Endothelial cell of umbilical vein (primary cell): ENCODE measurements at regions not wholly inside any gene's neighbourhood (a gene's known extent, or its start where the extent isn't known, plus 50 kb on each side); places are given as distances from the start of the nearest gene placed in this dataset.

Source experiments
- BruUV-seq: library from RNA; stranded (reverse); fragments of 400-500 nt; replicated peaks from 2 replicates; lab custom pipeline; 2021; lab: Mats Ljungman, UMichigan
- CTCF ChIA-PET: fragments of 300-600, 350-600 bp; sonication (Branson Sonifier 250); formaldehyde crosslinking; loops from one replicate; lab custom pipeline; 2021; ENCODE audit warnings: antibody characterized with exemption, inconsistent platforms; lab: Charles Lee
- POLR2A ChIA-PET: fragments of 300-600, 350-600 bp; sonication (Branson Sonifier 250); formaldehyde crosslinking; loops from one replicate; lab custom pipeline; 2021; ENCODE audit warnings: antibody characterized with exemption, inconsistent platforms; lab: Charles Lee
- DNase-seq: peaks from one replicate; pipeline ENCODE4 v3.0.0-alpha.2; 2011; ENCODE audit warnings: low read depth, low spot score
- FAIRE-seq: peaks from 2 replicates; lab custom pipeline; 2011; peaks lifted over from hg19 to GRCh38; lab: Jason Lieb, UNC
- H2AFZ ChIP-seq: 2 replicates; pipeline ENCODE4 v1.6.0; 2012; ENCODE audit warnings: low read depth, low read length, control low read depth, inconsistent platforms
- H3K27ac ChIP-seq: 2 replicates; pipeline ENCODE4 v1.5.1; 2011; ENCODE audit warnings: low read depth, mild to moderate bottlenecking, control low read depth, low read length, moderate library complexity; ENCODE audit not compliant: insufficient read depth
- H3K27me3 ChIP-seq, 2 experiments: 2 replicates each; pipeline versions ENCODE4 v1.6.0 to v1.6.1; 2011; ENCODE audit warnings: low read length in 2 of 2, mixed read lengths in 1 of 2; ENCODE audit not compliant: control insufficient read depth in 2 of 2, insufficient read depth in 2 of 2
- H3K36me3 ChIP-seq, 2 experiments: 2 replicates in 1 of 2; 3 replicates in 1 of 2; pipeline ENCODE4 v1.5.1; 2011; ENCODE audit warnings: low read length in 2 of 2, mild to moderate bottlenecking in 1 of 2, moderate library complexity in 1 of 2; ENCODE audit not compliant: control insufficient read depth in 2 of 2, insufficient read depth in 2 of 2; ENCODE audit errors: extremely low read depth in 1 of 2
- H3K4me1 ChIP-seq: 3 replicates; pipeline ENCODE4 v1.5.1; 2011; ENCODE audit warnings: mild to moderate bottlenecking, low read length; ENCODE audit not compliant: control insufficient read depth, insufficient read depth; ENCODE audit errors: extremely low read depth
- H3K4me2 ChIP-seq: 2 replicates; pipeline ENCODE4 v1.6.1; 2011; ENCODE audit warnings: low read length, control low read depth, mixed read lengths; ENCODE audit not compliant: insufficient read depth
- H3K4me3 ChIP-seq, 3 experiments: fragments of 200-600 bp in 1 of 3; sonication (generic), shearing (Covaris generic) in 1 of 3; replicated peaks in 1 of 3; 2 replicates each; pipeline ENCODE4 v1.5.1; 2011 to 2016; ENCODE audit warnings: control low read depth in 3 of 3, low read length in 3 of 3, mild to moderate bottlenecking in 2 of 3, inconsistent platforms in 1 of 3, low read depth in 1 of 3, moderate library complexity in 1 of 3; ENCODE audit not compliant: insufficient read depth in 1 of 3
- H3K79me2 ChIP-seq: 2 replicates; pipeline ENCODE4 v1.6.0; 2012; ENCODE audit warnings: low read length, inconsistent platforms; ENCODE audit not compliant: control insufficient read depth, insufficient read depth
- H3K9ac ChIP-seq: replicated peaks from 2 replicates; pipeline ENCODE3; 2011; ENCODE audit warnings: low read length, control low read depth; ENCODE audit not compliant: insufficient read depth; ENCODE audit errors: extremely low read depth
- H3K9me1 ChIP-seq: replicated peaks from 3 replicates; pipeline ENCODE4 v1.6.0; 2011; ENCODE audit warnings: mild to moderate bottlenecking, low read length; ENCODE audit not compliant: control insufficient read depth, insufficient read depth; ENCODE audit errors: extremely low read depth
- H3K9me3 ChIP-seq: replicated peaks from 2 replicates; pipeline ENCODE4 v1.5.1; 2012; ENCODE audit warnings: low read length, inconsistent platforms; ENCODE audit not compliant: control insufficient read depth, insufficient read depth
- H4K20me1 ChIP-seq: replicated peaks from 2 replicates; pipeline ENCODE3; 2011; ENCODE audit warnings: mild to moderate bottlenecking, low read length; ENCODE audit not compliant: control insufficient read depth, insufficient read depth; ENCODE audit errors: extremely low read depth
- CTCF ChIP-seq, 2 donors: IDR thresholded peaks; 1 replicate in 1 of 2; 2 replicates in 1 of 2; pipeline ENCODE4 v1.5.1; 2011; ENCODE audit warnings: low read length in 2 of 2, mild to moderate bottlenecking in 2 of 2, moderate library complexity in 2 of 2, control low read depth in 1 of 2, inconsistent platforms in 1 of 2, low read depth in 1 of 2; ENCODE audit not compliant: insufficient read depth in 1 of 2; ENCODE audit errors: extremely low read depth in 1 of 2
- EZH2 ChIP-seq: IDR thresholded peaks from 2 replicates; pipeline ENCODE4 v1.6.1; 2012; ENCODE audit warnings: borderline replicate concordance, low read depth, mild to moderate bottlenecking, moderate library complexity, low read length, inconsistent platforms; ENCODE audit not compliant: severe bottlenecking
- FOS ChIP-seq: IDR thresholded peaks from 2 replicates; pipeline ENCODE4 v1.6.1; 2011; ENCODE audit warnings: mild to moderate bottlenecking, low read length, moderate library complexity, borderline replicate concordance; ENCODE audit not compliant: insufficient read depth
- GATA2 ChIP-seq: IDR thresholded peaks from 2 replicates; pipeline ENCODE4 v1.7.0; 2011; ENCODE audit warnings: low read depth, mild to moderate bottlenecking, moderate library complexity, mixed read lengths, low read length; ENCODE audit not compliant: insufficient read length, insufficient read depth
- JUN ChIP-seq: IDR thresholded peaks from 2 replicates; pipeline ENCODE4 v1.6.1; 2011; ENCODE audit warnings: borderline replicate concordance, low read depth; ENCODE audit not compliant: insufficient read length, insufficient read depth
- MYC ChIP-seq: IDR thresholded peaks from one replicate; pipeline ENCODE4 v1.6.1; 2011; ENCODE audit warnings: mild to moderate bottlenecking, low read depth, low read length
- POLR2A ChIP-seq: IDR thresholded peaks from 2 replicates; pipeline ENCODE4 v1.6.1; 2012; ENCODE audit warnings: low read depth, mild to moderate bottlenecking, control low read depth, low read length
- POLR2AphosphoS5 ChIP-seq: IDR thresholded peaks from 2 replicates; pipeline ENCODE4 v1.6.1; 2012; ENCODE audit warnings: low read depth, mild to moderate bottlenecking, control low read depth, low read length, moderate library complexity; ENCODE audit not compliant: insufficient read depth
- dilution Hi-C: fragments of 300-500 bp; cut with MboI; formaldehyde crosslinking; loops from one replicate; pipeline ENCODE4 v1.15.0; 2019; ENCODE audit warnings: low sequenced_read_pairs; ENCODE audit not compliant: extremely low pct_ligation_motif_present
- intact Hi-C: fragments of 100-400 bp; cut with micrococcal nuclease; formaldehyde crosslinking; loops from one replicate; pipeline ENCODE4 v1.10.0; 2022
- TF ChIP-seq, protein P1 (sequence below): IDR thresholded peaks from 2 replicates; pipeline ENCODE4 v1.6.1; 2011; ENCODE audit not compliant: insufficient read depth, insufficient read length

DNA sequence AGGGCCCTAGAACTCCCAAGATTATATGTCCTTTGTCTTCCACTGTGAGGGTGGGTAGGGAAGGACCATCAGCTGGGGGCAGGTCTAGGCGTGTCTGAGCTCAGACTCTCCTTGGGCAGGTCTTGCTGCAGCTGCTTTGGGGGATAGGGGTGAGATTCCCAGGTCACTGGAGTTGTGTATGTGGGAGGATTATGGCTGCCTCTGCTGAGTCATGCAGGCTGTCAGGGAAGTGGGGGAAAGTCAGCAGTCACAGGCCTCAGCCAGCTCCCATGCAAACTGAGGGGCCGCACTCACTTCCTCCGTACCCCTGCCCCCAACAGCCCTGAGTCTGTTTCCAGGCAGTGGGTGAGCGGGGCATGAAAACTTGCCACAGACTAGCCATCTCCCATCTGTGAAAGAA is 600.8 kb downstream of the DIAPH3 start:
- Histone ChIP-seq H3K79me2 (no peaks in the 10 kb centered on the region), H3K9me3 (no peaks in the 10 kb centered on the region), H4K20me1 (no peaks in the 10 kb centered on the region), H3K27ac (no peak overlapping the region), H3K4me2 (no peak overlapping the region), H3K9ac (no peak overlapping the region), H3K4me1 (no peaks in the 10 kb centered on the region), H3K4me3 (no peak overlapping the region), H2AFZ (no peak overlapping the region), H3K9me1 (no peaks in the 10 kb centered on the region), H3K36me3 (no peaks in the 10 kb centered on the region), H3K27me3 (no peaks in the 10 kb centered on the region)
- BruUV-seq = no TSS peak
- POLR2A ChIA-PET = no interaction called here
- FAIRE-seq (no peak), DNase-seq (no peak)
- CTCF ChIA-PET = no interaction called here
- TF ChIP-seq, protein P1, sequence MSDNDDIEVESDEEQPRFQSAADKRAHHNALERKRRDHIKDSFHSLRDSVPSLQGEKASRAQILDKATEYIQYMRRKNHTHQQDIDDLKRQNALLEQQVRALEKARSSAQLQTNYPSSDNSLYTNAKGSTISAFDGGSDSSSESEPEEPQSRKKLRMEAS = no peak
- TF ChIP-seq JUN (no peak), CTCF (IDR thresholded peaks at IDR 0.05; ENCODE audit: extremely low read depth in 1 of 2, insufficient read depth in 1 of 2, low read depth in 1 of 2, low read length in 2 of 2) (no peak), FOS (no peak), MYC (no peak), EZH2 (no peak), GATA2 (no peak)
- dilution Hi-C loops (no loop called here), intact Hi-C loops (no loop called here)

GRCh38 chr13:59566561-59566960 is 597.2 kb downstream of the DIAPH3 start:
- no peaks in the 10 kb centered on the region for H4K20me1 ChIP-seq
- no peaks in the 10 kb centered on the region for H3K36me3 ChIP-seq
- H3K27me3 ChIP-seq = no peaks in the 10 kb centered on the region
- no peak overlapping the region for H2AFZ ChIP-seq
- TF ChIP-seq CTCF (IDR thresholded peaks at IDR 0.05; ENCODE audit: extremely low read depth in 1 of 2, insufficient read depth in 1 of 2, low read depth in 1 of 2, low read length in 2 of 2) (no peak), JUN (no peak), POLR2AphosphoS5 (no peak), MYC (no peak), FOS (no peak), EZH2 (no peak), GATA2 (no peak), POLR2A (no peak)
- TF ChIP-seq, protein P1 = no peak
- no peaks in the 10 kb centered on the region for H3K9me1 ChIP-seq
- intact Hi-C loops = no loop called here
- FAIRE-seq = no peak
- dilution Hi-C loops = no loop called here
- H3K9me3 ChIP-seq = no peaks in the 10 kb centered on the region
- POLR2A ChIA-PET = no interaction called here
- no peaks in the 10 kb centered on the region for H3K4me1 ChIP-seq
- H3K79me2 ChIP-seq = no peaks in the 10 kb centered on the region
- H3K4me3 ChIP-seq = no peak overlapping the region
- no peak for DNase-seq
- H3K9ac ChIP-seq = no peak overlapping the region
- no peak overlapping the region for H3K27ac ChIP-seq
- no TSS peak for BruUV-seq
- CTCF ChIA-PET = no interaction called here
- H3K4me2 ChIP-seq = no peak overlapping the region
